Right lobe of liver (tissue), 6 donors: ENCODE measurements at regions not wholly inside any gene's neighbourhood (a gene's known extent, or its start where the extent isn't known, plus 50 kb on each side); places are given as distances from the start of the nearest gene placed in this dataset.

Experiments used
- ATAC-seq, 4 donors: fragments of 200-7000 bp; cut with Tn5 transposase; one replicate each; pipeline ENCODE4 v1.9.1; 2020; ENCODE audit warnings: mild to moderate bottlenecking in 4 of 4, moderate library complexity in 4 of 4
- DNase-seq, 3 donors: peaks; one replicate each; pipeline ENCODE4 v3.0.0-alpha.2; 2020
- H3K27ac ChIP-seq, 3 donors: fragments of 200-600 bp; one replicate each; pipeline ENCODE4 v1.8.0; 2022
- H3K27me3 ChIP-seq, 2 donors: fragments of 200-600 bp; one replicate each; pipeline ENCODE4 v1.8.0; 2022
- H3K36me3 ChIP-seq, 4 donors: fragments of 200-600 bp; sonication (generic) in 1 of 4; one replicate each; pipeline versions ENCODE4 v1.5.1 to v1.8.0; 2017 to 2022; ENCODE audit warnings: control low read depth in 1 of 4
- H3K4me1 ChIP-seq, 4 donors: fragments of 200-600 bp; sonication (generic) in 1 of 4; one replicate each; pipeline versions ENCODE4 v1.5.1 to v1.8.0; 2017 to 2022; ENCODE audit warnings: control low read depth in 1 of 4
- H3K4me3 ChIP-seq, 3 donors: fragments of 200-600 bp; one replicate each; pipeline ENCODE4 v1.8.0; 2022
- H3K9me3 ChIP-seq, 4 donors: fragments of 200-600 bp; sonication (generic) in 1 of 4; one replicate each; pipeline versions ENCODE4 v1.5.1 to v1.8.0; 2017 to 2022; ENCODE audit warnings: control low read depth in 1 of 4
- POLR2A ChIP-seq: fragments of 450-650 bp; IDR thresholded peaks from one replicate; pipeline ENCODE4 v1.6.1; 2017; ENCODE audit warnings: antibody characterized with exemption, mild to moderate bottlenecking
- WGBS: methylation state at CpG from one replicate; pipeline ENCODE4 v1.1.6; 2018; ENCODE audit warnings: low coverage, low lambda C conversion rate; ENCODE audit not compliant: insufficient coverage; ENCODE audit errors: missing lambda C conversion rate; 5-methylcytosine and 5-hydroxymethylcytosine counted together
- intact Hi-C, 2 donors: fragments of 100-400 bp; cut with DNase I; formaldehyde crosslinking; loops; one replicate each; pipeline versions ENCODE4 v1.11.2 to v1.14.1; 2022
- TF ChIP-seq, protein P1 (sequence below), 4 donors: fragments of 200-600 bp in 3 of 4; fragments of 450-650 bp in 1 of 4; IDR thresholded peaks; one replicate each; pipeline versions ENCODE4 v1.5.1 to v1.8.0; 2016 to 2022; ENCODE audit warnings: antibody characterized with exemption in 4 of 4, mild to moderate bottlenecking in 2 of 4
- donor health status: DM: no; HTN: yes; CAD: no.
- donor health status: DM: no; HTN: no; CAD: no.
- donor health status: DM: no; HTN: no; CAD: no.
- donor health status: DM: no; HTN: yes; CAD: no.
- donor health status: DM: no; HTN: yes; CAD: no.

DNA sequence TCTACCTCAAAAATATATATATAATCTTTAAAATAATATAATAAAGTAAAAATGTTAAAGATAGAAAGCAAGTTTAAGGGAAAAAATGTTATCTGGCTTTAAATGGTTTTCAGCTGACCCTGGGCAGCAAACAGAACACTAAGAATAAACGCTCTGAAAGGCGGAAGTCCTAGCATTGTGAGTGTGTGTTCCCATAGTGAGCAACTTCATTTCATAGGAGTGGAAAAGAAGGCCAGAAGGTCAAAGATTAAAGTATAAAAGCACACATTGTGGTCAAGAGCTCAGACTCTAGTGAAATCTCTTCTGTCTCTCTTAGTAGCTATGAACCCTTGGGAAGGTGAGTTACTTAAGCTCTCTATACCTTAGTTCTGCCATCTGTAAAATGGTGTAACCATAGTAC lies 374.4 kb downstream of the ENC1 start:
- DNase-seq (no peak), ATAC-seq (peak in 3 of 4 donors; percentile 39 to 43 (median 41))
- Histone ChIP-seq H3K4me1 (no peaks in the 10 kb centered on the region), H3K27ac (no peak overlapping the region), H3K36me3 (no peaks in the 10 kb centered on the region), H3K27me3 (no peaks in the 10 kb centered on the region), H3K9me3 (no peaks in the 10 kb centered on the region), H3K4me3 (no peak overlapping the region)
- WGBS, result 72% methylated on average over 2 of the region's 2 CpGs
- intact Hi-C loops, result no loop called here
- TF ChIP-seq, protein P1, sequence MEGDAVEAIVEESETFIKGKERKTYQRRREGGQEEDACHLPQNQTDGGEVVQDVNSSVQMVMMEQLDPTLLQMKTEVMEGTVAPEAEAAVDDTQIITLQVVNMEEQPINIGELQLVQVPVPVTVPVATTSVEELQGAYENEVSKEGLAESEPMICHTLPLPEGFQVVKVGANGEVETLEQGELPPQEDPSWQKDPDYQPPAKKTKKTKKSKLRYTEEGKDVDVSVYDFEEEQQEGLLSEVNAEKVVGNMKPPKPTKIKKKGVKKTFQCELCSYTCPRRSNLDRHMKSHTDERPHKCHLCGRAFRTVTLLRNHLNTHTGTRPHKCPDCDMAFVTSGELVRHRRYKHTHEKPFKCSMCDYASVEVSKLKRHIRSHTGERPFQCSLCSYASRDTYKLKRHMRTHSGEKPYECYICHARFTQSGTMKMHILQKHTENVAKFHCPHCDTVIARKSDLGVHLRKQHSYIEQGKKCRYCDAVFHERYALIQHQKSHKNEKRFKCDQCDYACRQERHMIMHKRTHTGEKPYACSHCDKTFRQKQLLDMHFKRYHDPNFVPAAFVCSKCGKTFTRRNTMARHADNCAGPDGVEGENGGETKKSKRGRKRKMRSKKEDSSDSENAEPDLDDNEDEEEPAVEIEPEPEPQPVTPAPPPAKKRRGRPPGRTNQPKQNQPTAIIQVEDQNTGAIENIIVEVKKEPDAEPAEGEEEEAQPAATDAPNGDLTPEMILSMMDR (IDR thresholded peaks at IDR 0.05), result no peak
- TF ChIP-seq POLR2A, result no peak

DNA sequence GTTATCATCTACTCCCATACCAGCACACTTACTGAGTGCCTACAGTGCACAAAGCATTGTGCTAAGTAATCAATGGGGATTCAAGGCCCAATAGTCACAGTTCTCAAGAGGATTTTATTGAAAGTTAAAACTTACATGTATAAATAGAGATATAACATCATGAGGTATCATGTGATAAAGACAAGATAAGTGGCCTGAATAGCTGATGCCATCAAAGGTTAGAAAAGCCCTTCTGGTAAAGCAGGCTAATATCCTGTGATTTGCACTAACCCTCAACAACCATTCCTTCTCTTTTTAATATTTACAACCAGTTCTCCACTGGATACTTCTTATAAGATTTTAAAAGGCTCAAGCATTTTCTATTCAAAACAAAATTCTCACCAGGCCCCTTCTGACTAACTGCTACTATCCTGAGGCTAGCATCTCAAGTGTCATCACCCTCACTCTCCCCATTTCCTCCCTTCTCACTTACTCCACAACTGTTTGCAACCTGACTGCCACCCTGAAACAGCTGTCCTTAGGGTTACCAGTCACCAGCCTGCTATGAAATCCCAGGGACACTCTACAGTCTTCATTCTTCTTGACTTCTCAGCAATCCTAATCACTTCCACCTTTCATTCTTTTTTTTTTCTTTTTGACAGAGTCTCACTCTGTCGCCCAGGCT lies 377.9 kb downstream of the ENC1 start:
- ATAC-seq (no peak), DNase-seq (no peak)
- WGBS, result 67% methylated on average over 1 of the region's 1 CpG
- H3K27ac ChIP-seq, result no peak overlapping the region
- no peak overlapping the region for H3K4me3 ChIP-seq
- TF ChIP-seq, protein P1 (IDR thresholded peaks at IDR 0.05), result no peak
- TF ChIP-seq POLR2A, result no peak
- no peaks in the 10 kb centered on the region for H3K9me3 ChIP-seq
- H3K27me3 ChIP-seq, result no peaks in the 10 kb centered on the region
- H3K4me1 ChIP-seq, result no peaks in the 10 kb centered on the region
- intact Hi-C loops, result no loop called here
- no peaks in the 10 kb centered on the region for H3K36me3 ChIP-seq

DNA sequence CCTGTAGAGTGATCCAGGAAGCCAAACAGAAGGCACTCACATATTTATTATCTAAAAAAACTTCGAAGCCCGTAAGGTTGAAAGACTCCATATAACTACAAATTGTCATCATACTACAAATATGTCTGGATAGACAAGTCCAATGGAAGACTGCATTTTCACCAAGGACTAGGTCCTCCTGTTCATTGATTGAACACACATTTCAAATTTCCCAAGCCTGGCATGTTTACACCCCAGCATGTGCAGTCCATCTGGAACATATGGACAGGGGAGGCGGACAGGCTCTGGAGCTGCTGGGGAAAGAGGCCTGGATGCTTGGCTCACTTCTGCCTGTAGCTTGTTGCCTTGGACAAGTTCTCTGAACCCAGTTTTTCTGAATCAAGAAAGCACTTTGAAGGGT lies 378.7 kb downstream of the ENC1 start:
- WGBS, result 72% methylated on average over 3 of the region's 3 CpGs
- Histone ChIP-seq H3K36me3 (no peaks in the 10 kb centered on the region), H3K27me3 (no peaks in the 10 kb centered on the region), H3K4me1 (no peaks in the 10 kb centered on the region), H3K4me3 (no peak overlapping the region), H3K27ac (no peak overlapping the region), H3K9me3 (no peaks in the 10 kb centered on the region)
- TF ChIP-seq POLR2A, result no peak
- TF ChIP-seq, protein P1 (IDR thresholded peaks at IDR 0.05), result no peak
- no peak for ATAC-seq
- intact Hi-C loops, result no loop called here
- DNase-seq, result no peak

DNA sequence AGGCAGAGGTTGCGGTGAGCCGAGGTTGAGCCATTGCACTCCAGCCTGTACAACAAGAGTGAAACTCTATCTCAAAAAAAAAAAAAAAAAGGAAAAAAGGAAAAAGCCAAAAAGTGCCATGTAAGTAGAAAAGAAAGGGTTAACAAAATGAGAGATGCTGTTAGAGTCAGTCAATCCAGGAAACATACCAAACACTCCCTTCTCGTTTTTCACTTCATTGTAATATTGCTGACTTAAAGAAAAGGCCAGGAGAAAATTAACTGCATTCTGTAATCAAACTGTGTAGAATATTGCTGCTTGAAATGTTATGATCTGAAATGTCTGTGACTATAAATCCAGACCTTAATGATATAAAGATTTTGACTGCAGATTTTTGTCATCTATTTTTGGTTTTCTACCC lies 379.1 kb downstream of the ENC1 start:
- whole genome bisulfite sequencing, result 69% methylated on average over 3 of the region's 3 CpGs
- no peaks in the 10 kb centered on the region for H3K27me3 ChIP-seq
- no peak overlapping the region for H3K27ac ChIP-seq
- ATAC-seq (no peak), DNase-seq (no peak)
- TF ChIP-seq POLR2A, result no peak
- TF ChIP-seq, protein P1 (IDR thresholded peaks at IDR 0.05), result no peak
- H3K4me3 ChIP-seq, result no peak overlapping the region
- H3K36me3 ChIP-seq, result no peaks in the 10 kb centered on the region
- no peaks in the 10 kb centered on the region for H3K4me1 ChIP-seq
- intact Hi-C loops, result no loop called here
- no peaks in the 10 kb centered on the region for H3K9me3 ChIP-seq

DNA sequence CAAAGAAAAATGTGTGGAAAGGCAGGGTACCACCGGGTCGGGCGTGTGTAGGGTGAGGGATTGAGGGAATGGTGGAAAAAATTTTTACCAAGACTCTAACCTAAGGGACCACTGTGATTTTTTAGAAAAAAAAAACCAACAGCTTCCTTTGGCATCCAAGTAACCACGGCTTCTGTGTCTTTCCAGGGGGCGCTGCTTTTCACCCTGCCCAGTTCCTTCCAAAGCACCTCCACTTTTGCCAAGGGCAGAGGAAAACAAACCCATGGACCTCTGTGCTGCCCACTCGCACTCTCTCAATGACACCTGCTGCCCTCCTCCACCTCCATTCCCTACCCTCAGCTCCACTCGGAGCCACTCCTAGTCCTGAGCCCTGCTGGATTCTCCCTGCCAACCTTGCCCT lies 381.0 kb downstream of the ENC1 start:
- H3K27ac ChIP-seq, result no peak overlapping the region
- ATAC-seq (no peak), DNase-seq (no peak)
- WGBS, result 71% methylated on average over 7 of the region's 7 CpGs
- H3K9me3 ChIP-seq, result no peaks in the 10 kb centered on the region
- no peak overlapping the region for H3K4me3 ChIP-seq
- intact Hi-C loops, result no loop called here
- H3K36me3 ChIP-seq, result no peaks in the 10 kb centered on the region
- TF ChIP-seq POLR2A, result no peak
- TF ChIP-seq, protein P1 (IDR thresholded peaks at IDR 0.05), result no peak
- H3K4me1 ChIP-seq, result no peaks in the 10 kb centered on the region
- H3K27me3 ChIP-seq, result no peaks in the 10 kb centered on the region
